T-helper 2 cell treated with Interferon-gamma antibody and Interleukin-4, amounts not matched to agents 5 μg/mL and 100 μg/mL, for 36 hours (primary cell): ENCODE measurements at regions not wholly inside any gene's neighbourhood (a gene's known extent, or its start where the extent isn't known, plus 50 kb on each side); places are given as distances from the start of the nearest gene placed in this dataset.
"Not testable (repeated sequence)": the region's sequence is repeated elsewhere in the genome, so short reads cannot be mapped to it uniquely, and the experiment has no call there.

ENCODE experiments used
- DNase-seq: peaks from one replicate; pipeline ENCODE4 v3.0.0; 2021; ENCODE audit warnings: low spot score
- H3K27ac Mint-ChIP-seq: one replicate; pipeline ENCODE4 v1.8.0; 2021; ENCODE audit warnings: mild to moderate bottlenecking, mixed read lengths
- H3K27me3 Mint-ChIP-seq: one replicate; pipeline ENCODE4 v1.8.0; 2021; ENCODE audit warnings: low read depth, mixed read lengths
- H3K36me3 Mint-ChIP-seq: one replicate; pipeline ENCODE4 v1.8.0; 2021; ENCODE audit warnings: low read depth, mixed read lengths
- H3K4me1 Mint-ChIP-seq: one replicate; pipeline ENCODE4 v1.8.0; 2021; ENCODE audit warnings: low read depth, mixed read lengths
- H3K4me3 Mint-ChIP-seq: one replicate; pipeline ENCODE4 v1.8.0; 2022; ENCODE audit warnings: mild to moderate bottlenecking, moderate library complexity, mixed read lengths
- H3K9me3 Mint-ChIP-seq: one replicate; pipeline ENCODE4 v1.8.0; 2021; ENCODE audit warnings: mixed read lengths

DNA sequence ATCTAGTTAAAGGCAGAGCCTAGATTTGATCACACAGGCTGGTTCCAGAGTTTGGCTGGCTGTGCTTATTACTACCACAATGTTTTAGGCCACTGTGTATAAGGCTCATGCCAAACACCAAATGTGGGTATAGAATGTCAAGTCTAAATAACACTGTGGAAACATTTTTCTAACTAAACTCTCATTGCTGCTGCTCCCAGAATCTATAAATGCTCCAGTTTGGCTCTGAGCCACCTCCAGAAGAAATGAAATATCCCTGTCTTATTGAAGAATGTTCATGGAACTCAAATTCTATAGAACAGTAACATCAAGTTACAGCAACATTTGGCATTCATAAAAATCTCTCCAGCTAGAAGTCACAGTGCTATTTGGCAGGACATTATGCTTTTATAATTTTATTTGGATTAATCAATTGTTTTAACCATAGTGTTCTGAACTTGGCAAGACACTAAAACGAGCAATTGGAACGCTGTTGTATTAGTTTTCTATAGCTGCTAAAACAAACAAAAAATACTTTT lies 178.1 kb upstream of the COX7C start:
- Mint-ChIP-seq H3K36me3 (no peaks in the 10 kb centered on the region), H3K27ac (no peak overlapping the region), H3K9me3 (no peaks in the 10 kb centered on the region), H3K4me3 (no peak overlapping the region), H3K27me3 (no peaks in the 10 kb centered on the region), H3K4me1 (no peaks in the 10 kb centered on the region)
- no peak for DNase-seq

DNA sequence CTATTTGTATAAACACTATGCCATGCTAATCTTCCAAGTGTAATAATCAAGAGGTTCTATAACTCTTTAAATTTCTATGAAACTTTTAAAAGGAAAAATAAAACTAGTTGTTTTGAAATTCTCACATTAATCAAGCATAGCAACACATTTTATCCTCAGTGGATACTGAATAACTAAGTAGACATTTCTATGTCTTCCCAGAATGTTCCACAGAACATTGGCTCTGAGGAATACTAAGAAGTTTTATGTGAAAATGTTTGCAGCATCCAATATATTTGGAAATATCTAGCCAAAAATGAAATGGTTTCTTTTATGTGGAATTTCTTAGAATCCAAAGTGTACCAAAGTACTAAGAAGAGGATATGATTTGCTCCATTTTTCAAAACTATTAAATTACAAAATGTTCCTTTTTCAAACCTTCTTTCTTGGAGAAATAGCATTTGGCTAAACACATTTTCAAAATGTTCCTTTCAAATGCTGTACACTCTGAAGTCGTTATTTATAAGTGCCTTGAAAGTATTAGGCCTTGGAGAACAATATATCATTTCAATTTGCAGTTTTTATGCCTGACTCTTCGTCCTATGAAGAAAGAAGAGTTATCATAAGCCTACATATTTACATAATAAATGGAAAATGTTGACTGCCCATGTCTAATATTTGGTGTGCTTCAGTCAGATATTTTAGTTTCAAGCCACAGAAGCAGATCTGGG lies 175.6 kb upstream of the COX7C start:
- Mint-ChIP-seq H3K4me3 (no peak overlapping the region), H3K27me3 (no peaks in the 10 kb centered on the region), H3K36me3 (no peaks in the 10 kb centered on the region), H3K27ac (no peak overlapping the region), H3K9me3 (no peaks in the 10 kb centered on the region), H3K4me1 (no peaks in the 10 kb centered on the region)
- DNase-seq = no peak

DNA sequence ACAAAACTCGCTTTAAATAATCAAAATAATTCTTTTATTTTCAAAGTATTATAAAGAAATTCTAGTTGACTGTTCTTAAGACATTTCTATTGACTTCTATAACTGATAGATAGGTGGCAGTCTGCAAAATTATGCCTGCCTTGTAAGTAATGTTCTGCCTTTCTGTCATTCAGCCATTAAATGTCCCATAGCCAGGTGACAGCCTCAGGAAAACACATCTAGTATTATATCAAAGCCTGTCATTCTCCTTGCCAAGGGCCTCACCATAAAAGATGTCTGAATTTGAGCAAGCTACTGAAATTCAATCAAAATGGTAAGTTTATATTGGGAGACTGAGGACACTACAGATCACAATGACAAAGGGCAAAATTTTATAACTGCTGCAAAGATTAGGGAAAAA lies 170.4 kb upstream of the COX7C start:
- Mint-ChIP-seq H3K4me1 (no peaks in the 10 kb centered on the region), H3K27me3 (no peaks in the 10 kb centered on the region), H3K4me3 (no peak overlapping the region), H3K36me3 (no peaks in the 10 kb centered on the region), H3K27ac (no peak overlapping the region), H3K9me3 (no peaks in the 10 kb centered on the region)
- no peak for DNase-seq

DNA sequence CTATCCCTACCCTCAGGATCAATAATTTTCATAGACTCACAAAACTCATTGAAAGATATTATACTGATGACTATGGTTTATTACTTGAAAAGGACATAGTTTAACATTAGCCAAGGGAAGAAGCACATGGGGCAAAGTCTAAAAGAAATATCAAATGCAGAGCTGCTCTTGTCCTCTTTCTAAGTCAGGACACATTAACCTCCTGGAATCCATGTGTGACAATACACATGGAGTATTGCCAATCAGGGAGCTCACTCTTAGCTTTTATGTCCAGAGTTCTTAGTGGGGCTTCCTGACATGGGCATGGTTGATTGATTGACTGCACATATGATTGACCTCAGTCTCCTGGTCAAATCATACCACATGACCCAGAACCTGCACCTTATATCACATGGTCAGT lies 165.5 kb upstream of the COX7C start:
- no peak for DNase-seq
- Mint-ChIP-seq H3K4me1 (no peaks in the 10 kb centered on the region), H3K36me3 (no peaks in the 10 kb centered on the region), H3K27me3 (no peaks in the 10 kb centered on the region), H3K4me3 (no peak overlapping the region), H3K27ac (no peak overlapping the region), H3K9me3 (no peaks in the 10 kb centered on the region)

DNA sequence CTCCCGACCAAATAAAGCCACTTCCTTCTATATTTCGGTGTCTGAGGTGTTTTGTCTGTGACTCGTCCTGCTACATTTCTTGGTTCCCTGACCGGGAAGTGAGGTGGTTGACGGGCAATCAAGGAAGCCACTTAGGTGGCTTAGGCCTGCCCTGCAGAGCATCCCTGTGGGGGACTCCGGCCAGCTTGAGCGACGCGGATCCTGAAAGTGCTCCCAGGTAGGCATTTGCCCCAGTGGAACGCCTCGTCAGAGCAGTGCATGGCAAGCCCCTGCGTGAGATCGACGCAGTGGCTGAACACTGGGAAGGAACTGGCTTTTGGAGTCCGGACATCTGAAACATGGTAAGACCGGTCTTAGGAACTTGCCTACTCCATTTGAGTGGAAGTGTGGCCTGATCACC lies 157.2 kb upstream of the COX7C start:
- no peak for DNase-seq
- no peaks in the 10 kb centered on the region for H3K27me3 Mint-ChIP-seq
- no peaks in the 10 kb centered on the region for H3K4me1 Mint-ChIP-seq
- no peak overlapping the region for H3K27ac Mint-ChIP-seq
- H3K4me3 Mint-ChIP-seq = no peak overlapping the region
- H3K36me3 Mint-ChIP-seq = no peaks in the 10 kb centered on the region
- peaks cover 17% of the 10 kb centered on the region for H3K9me3 Mint-ChIP-seq

DNA sequence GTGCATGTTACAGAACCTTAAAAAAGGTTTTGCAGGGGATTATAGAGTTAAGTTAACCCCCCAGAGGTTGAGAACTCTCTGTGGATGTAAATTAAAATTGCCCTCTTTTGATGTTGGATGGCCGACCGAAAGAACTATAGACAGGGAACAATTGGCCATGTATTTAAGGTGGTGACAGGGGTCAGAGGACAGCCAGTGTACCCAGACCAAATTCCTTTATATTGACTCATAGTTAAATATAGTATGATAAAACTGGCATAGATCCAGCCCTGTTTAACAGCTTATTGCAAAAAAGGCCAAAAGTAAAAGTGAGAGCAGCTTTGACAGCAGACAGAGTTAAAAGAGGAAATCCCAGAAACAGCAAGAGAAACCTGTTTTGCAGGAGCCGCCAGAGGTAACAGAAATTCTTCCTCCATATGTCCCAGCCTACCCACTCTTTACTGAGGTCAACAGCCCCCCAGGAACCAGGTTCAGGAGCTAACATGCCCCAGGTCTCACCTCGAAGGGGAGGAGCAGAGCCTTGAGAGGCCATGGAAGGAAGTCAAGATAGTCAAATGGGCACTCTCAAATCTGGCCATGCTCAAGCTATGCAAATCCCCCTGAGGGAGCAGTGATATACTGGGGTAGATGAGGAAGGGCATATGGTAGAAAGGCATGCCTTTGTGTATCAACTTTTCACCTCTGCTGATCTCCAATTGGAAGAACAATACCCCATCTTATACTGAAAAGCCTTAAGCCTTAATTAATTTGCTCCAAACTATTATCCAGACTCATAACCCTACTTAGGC lies 156.4 kb upstream of the COX7C start:
- H3K36me3 Mint-ChIP-seq = no peaks in the 10 kb centered on the region
- DNase-seq = no peak

DNA sequence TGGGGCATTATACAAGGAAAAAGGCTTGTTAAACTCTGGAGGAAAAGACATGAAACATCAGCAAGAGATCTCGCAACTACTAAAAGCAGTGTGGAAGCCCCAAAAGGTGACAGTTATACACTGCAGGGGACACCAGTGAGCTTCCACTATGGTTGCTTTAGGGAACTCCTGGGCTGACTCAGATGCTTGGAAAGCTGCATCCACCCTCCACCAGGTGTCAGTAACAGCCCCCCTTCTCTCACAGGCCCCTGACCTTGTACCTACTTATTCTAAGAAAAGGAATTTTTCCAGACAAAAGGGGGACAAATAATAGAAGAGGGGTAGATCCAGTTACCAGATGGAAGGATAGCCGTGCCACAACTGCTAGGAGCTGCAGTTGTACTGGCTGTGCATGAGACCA lies 154.4 kb upstream of the COX7C start:
- peaks cover 25% of the 10 kb centered on the region for H3K9me3 Mint-ChIP-seq
- no peak overlapping the region for H3K27ac Mint-ChIP-seq
- no peak for DNase-seq
- no peaks in the 10 kb centered on the region for H3K27me3 Mint-ChIP-seq
- H3K4me1 Mint-ChIP-seq = no peaks in the 10 kb centered on the region
- no peak overlapping the region for H3K4me3 Mint-ChIP-seq
- H3K36me3 Mint-ChIP-seq = no peaks in the 10 kb centered on the region

More for the DNA sequence above, 156.4 kb upstream of the COX7C start:
- Mint-ChIP-seq H3K9me3 (peaks cover 21% of the 10 kb centered on the region), H3K27ac (no peak overlapping the region), H3K4me1 (no peaks in the 10 kb centered on the region), H3K4me3 (no peak overlapping the region), H3K27me3 (no peaks in the 10 kb centered on the region)

DNA sequence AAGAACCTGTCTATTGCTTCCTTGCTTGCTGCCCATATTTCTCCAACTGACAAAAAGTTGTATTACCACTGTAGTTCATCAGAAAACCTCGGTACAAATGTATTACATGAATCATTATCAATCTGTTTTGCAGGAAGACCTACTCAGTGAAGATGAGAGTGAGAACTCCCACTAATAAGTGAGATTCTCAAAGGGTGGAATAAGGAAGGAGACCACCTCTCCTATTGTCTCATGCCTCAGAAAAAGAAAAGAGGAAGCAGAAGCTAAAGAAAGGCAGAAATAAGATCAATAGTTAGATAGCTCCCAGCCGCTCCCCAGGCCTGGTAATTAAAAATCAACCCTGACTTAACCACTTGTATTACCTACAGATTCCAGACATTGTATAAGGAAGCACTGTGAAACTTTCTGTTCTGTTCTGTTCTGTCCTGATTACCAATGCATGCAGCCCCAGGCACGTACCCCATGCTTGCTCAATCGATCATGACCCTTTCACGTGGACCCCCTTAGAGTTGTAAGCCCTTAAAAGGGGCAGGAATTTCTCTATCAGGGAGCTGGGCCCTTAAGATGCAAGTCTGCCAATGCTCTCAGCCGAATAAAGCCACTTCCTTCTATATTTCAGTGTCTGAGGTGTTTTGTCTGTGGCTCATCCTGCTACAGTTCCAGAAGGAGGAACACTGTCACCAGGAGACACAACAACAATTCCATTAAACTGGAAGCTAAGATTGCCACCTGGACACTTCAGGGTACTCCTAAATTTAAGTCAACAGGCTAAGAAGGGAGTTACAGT lies 152.5 kb upstream of the COX7C start:
- no peaks in the 10 kb centered on the region for H3K27me3 Mint-ChIP-seq
- H3K36me3 Mint-ChIP-seq = no peaks in the 10 kb centered on the region
- no peak overlapping the region for H3K27ac Mint-ChIP-seq
- DNase-seq = no peak
- H3K4me3 Mint-ChIP-seq = no peak overlapping the region
- H3K9me3 Mint-ChIP-seq = peaks cover 25% of the 10 kb centered on the region
- H3K4me1 Mint-ChIP-seq = no peaks in the 10 kb centered on the region

DNA sequence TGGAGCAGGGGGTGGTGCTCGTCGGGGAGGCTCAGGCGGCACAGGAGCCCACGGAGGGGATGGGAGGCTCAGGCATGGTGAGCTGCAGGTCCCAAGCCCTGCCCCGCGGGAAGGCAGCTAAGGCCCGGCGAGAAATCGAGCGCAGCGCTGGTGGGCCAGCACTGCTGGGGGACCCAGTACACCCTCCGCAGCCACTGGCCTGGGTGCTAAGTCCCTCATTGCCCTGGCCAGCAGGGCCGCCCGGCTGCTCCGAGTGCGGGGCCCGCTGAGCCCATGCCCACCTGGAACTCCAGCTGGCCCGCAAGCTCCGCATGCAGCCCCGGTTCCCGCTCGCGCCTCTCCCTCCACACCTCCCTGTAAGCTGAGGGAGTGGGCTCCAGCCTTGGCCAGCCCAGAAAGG lies 151.0 kb upstream of the COX7C start:
- H3K27ac Mint-ChIP-seq, H3K36me3 Mint-ChIP-seq, H3K4me1 Mint-ChIP-seq, DNase-seq, H3K27me3 Mint-ChIP-seq, H3K4me3 Mint-ChIP-seq: not testable (repeated sequence)
- peaks cover 25% of the 10 kb centered on the region for H3K9me3 Mint-ChIP-seq

DNA sequence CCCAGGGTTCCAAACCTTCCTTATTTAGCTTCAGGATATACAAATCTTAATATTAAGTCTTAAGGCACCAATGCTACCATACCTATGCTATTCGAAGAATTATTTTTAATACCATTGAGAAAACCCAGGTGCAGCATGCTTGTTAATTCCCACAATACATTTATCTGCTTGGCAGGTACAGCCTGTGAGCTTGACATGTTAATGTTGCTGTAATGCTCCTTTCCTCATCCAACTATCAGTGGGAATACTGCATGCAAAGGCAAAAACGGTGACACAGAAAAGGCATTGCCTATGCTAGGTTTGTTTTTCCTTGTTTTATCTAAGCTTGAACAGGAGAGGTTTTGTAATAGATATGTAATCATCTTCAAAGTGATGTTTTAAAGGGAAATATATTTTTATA lies 135.7 kb upstream of the COX7C start:
- DNase-seq = no peak
- Mint-ChIP-seq H3K27me3 (no peaks in the 10 kb centered on the region), H3K27ac (no peak overlapping the region), H3K4me1 (no peaks in the 10 kb centered on the region), H3K9me3 (no peaks in the 10 kb centered on the region), H3K4me3 (no peak overlapping the region), H3K36me3 (no peaks in the 10 kb centered on the region)

DNA sequence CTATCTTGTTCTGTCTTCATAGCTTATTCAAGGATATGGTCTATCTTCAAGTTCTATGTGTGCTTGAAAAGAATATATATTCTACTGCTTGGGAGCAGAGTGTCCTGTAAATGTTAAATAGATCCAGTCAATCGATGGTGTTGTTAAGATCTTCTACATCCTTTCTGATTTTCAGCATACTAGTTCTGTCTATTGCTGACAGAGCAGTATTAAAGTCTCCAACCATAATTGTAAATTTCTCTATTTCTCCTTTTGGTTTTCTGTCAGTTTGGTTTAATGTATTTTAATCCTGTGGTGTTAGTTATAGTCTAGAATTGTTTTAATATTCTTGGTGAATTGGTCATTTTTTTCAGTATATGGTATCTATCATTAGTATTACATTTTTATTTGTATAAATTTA lies 124.0 kb upstream of the COX7C start:
- Mint-ChIP-seq H3K27ac (no peak overlapping the region), H3K9me3 (no peaks in the 10 kb centered on the region), H3K27me3 (no peaks in the 10 kb centered on the region), H3K4me1 (no peaks in the 10 kb centered on the region), H3K36me3 (no peaks in the 10 kb centered on the region), H3K4me3 (no peak overlapping the region)
- DNase-seq = no peak

DNA sequence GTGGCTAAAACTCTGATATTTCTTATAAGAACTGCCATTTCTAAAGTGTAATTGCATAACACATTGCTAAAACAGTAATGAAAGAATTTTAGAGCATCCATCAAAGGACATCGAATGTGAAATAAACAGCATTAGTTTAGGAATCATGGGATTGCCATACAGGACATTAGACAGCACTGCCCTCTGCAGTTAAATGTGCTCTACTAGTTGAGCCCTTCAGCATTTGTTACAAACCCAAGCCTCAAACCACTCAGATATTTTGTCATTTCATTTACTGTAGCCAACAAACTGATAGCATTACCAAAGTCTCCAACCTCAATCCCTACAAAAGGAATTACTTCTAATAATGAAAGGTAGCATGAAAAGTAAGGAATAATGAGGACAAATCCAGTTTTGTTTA lies 116.8 kb upstream of the COX7C start:
- no peak for DNase-seq
- Mint-ChIP-seq H3K27me3 (no peaks in the 10 kb centered on the region), H3K9me3 (no peaks in the 10 kb centered on the region), H3K36me3 (no peaks in the 10 kb centered on the region), H3K4me1 (no peaks in the 10 kb centered on the region), H3K4me3 (no peak overlapping the region), H3K27ac (no peak overlapping the region)

DNA sequence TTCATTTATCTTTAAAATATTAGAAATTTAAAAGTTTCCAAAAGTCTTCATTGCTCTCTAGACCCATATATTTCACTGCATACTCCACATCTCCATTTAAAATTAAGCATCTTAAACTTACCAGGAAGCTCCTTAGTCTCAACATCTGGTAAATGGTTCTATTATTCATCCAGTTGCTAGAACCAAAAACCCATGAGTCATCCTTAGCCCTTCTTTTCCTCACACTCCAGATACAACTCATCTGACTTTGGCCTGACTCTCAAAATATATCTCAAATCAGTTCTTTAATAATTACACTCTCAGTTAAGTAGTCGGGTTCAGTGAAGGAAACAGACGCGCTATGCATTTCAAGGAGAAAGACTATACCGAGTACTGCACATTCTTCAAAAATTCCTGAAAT lies 110.2 kb upstream of the COX7C start:
- H3K36me3 Mint-ChIP-seq = no peaks in the 10 kb centered on the region
- H3K27ac Mint-ChIP-seq = no peak overlapping the region
- H3K27me3 Mint-ChIP-seq = no peaks in the 10 kb centered on the region
- peaks cover 8% of the 10 kb centered on the region for H3K9me3 Mint-ChIP-seq
- no peaks in the 10 kb centered on the region for H3K4me1 Mint-ChIP-seq
- DNase-seq = no peak
- H3K4me3 Mint-ChIP-seq = no peak overlapping the region

DNA sequence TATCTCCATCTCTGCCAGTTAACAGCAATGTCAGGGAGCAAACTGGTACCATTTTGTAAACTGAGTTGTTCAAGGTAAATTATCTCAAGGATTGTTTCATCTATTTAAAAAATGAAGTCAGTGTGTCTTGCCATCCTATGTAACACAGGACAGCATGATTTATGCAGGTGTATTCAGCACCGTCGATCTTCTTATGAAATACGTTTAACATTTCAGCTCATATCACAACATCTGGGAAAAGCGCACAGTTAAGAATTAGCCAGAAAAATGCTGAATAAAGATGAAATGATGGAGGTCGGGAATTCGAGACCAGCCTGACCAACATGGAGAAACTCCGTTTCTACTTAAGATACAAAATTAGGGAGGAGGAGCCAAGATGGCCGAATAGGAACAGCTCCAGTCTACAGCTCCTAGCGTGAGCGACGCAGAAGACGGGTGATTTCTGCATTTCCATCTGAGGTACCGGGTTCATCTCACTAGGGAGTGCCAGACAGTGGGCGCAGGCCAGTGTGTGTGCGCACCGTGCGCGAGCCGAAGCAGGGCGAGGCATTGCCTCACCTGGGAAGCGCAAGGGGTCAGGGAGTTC lies 107.3 kb upstream of the COX7C start:
- not testable (repeated sequence) for H3K27ac Mint-ChIP-seq, H3K36me3 Mint-ChIP-seq, DNase-seq, H3K4me1 Mint-ChIP-seq, H3K4me3 Mint-ChIP-seq, H3K27me3 Mint-ChIP-seq, H3K9me3 Mint-ChIP-seq
